ENCODE measurements at regions not wholly inside any gene's neighbourhood (a gene's known extent, or its start where the extent isn't known, plus 50 kb on each side); places are given as distances from the start of the nearest gene placed in this dataset.

- no peak for DNase-seq (ENCODE audit: low spot score)
Measured at GRCh38 chr3:13266005-13266404, 154.1 kb downstream of the NUP210 start.

- DNase-seq (ENCODE audit: low spot score): no peak
Measured at GRCh38 chr3:13265507-13265906, 154.6 kb downstream of the NUP210 start.

- DNase-seq (ENCODE audit: low spot score): no peak
Measured at GRCh38 chr3:13265016-13265415, 155.1 kb downstream of the NUP210 start.

GRCh38 chr3:13264468-13264795 is 155.7 kb downstream of the NUP210 start:
- DNase-seq (ENCODE audit: low spot score): no peak

- DNase-seq (ENCODE audit: low spot score): no peak
Measured at GRCh38 chr3:13263770-13264467, 156.2 kb downstream of the NUP210 start.

GRCh38 chr3:13262493-13263211 is 157.5 kb downstream of the NUP210 start:
- DNase-seq (ENCODE audit: low spot score): no peak

- no peak for DNase-seq (ENCODE audit: low spot score)
Measured at GRCh38 chr3:13261892-13262291, 158.2 kb downstream of the NUP210 start.

- no peak for DNase-seq (ENCODE audit: low spot score)
Measured at GRCh38 chr3:13261104-13261830, 158.9 kb downstream of the NUP210 start.

GRCh38 chr3:13260259-13261103 is 159.6 kb downstream of the NUP210 start:
- no peak for DNase-seq (ENCODE audit: low spot score)

GRCh38 chr3:13259831-13260230 is 160.3 kb downstream of the NUP210 start:
- no peak for DNase-seq (ENCODE audit: low spot score)

- no peak for DNase-seq (ENCODE audit: low spot score)
Measured at GRCh38 chr3:13258986-13259514, 161.1 kb downstream of the NUP210 start.

GRCh38 chr3:13258280-13258679 is 161.8 kb downstream of the NUP210 start:
- no peak for DNase-seq (ENCODE audit: low spot score)

- no peak for DNase-seq (ENCODE audit: low spot score)
Measured at GRCh38 chr3:13257666-13258065, 162.5 kb downstream of the NUP210 start.

GRCh38 chr3:13256845-13257244 is 163.3 kb downstream of the NUP210 start:
- DNase-seq (ENCODE audit: low spot score): no peak

- no peak for DNase-seq (ENCODE audit: low spot score)
Measured at GRCh38 chr3:13254028-13254951, 165.8 kb downstream of the NUP210 start.

GRCh38 chr3:13253208-13253937 is 166.7 kb downstream of the NUP210 start:
- no peak for DNase-seq (ENCODE audit: low spot score)

- no peak for DNase-seq (ENCODE audit: low spot score)
Measured at GRCh38 chr3:13252207-13252606, 167.9 kb downstream of the NUP210 start.

GRCh38 chr3:13251166-13251903 is 168.8 kb downstream of the NUP210 start:
- no peak for DNase-seq (ENCODE audit: low spot score)

- no peak for DNase-seq (ENCODE audit: low spot score)
Measured at GRCh38 chr3:13249664-13250390, 170.3 kb downstream of the NUP210 start.
